ENCODE measurements at regions not wholly inside any gene's neighbourhood (a gene's known extent, or its start where the extent isn't known, plus 50 kb on each side); places are given as distances from the start of the nearest gene placed in this dataset.

DNA sequence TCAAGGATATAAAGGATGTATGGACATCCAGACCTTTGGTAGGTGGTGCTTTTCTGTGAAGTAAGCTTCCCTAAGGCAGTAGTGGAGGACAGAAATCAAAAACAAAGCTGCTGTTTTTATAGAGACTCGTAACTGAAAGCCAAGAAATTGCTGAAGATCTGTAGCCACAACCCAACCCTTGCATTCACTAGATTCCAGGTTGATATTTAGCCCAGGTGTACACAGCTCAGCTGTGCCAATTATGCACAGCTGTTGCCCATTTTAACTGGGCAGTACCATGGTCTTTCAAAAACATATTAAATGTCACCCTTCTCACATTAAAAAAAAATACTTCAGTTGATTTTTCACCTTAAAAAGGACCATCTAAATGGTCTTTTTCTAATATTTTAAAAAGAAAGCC, 75.8 kb downstream of the CNTN3 start:
- TF ChIP-seq, protein P1, sequence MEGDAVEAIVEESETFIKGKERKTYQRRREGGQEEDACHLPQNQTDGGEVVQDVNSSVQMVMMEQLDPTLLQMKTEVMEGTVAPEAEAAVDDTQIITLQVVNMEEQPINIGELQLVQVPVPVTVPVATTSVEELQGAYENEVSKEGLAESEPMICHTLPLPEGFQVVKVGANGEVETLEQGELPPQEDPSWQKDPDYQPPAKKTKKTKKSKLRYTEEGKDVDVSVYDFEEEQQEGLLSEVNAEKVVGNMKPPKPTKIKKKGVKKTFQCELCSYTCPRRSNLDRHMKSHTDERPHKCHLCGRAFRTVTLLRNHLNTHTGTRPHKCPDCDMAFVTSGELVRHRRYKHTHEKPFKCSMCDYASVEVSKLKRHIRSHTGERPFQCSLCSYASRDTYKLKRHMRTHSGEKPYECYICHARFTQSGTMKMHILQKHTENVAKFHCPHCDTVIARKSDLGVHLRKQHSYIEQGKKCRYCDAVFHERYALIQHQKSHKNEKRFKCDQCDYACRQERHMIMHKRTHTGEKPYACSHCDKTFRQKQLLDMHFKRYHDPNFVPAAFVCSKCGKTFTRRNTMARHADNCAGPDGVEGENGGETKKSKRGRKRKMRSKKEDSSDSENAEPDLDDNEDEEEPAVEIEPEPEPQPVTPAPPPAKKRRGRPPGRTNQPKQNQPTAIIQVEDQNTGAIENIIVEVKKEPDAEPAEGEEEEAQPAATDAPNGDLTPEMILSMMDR (IDR thresholded peaks at IDR 0.05; ENCODE audit: low read depth, low read length) = no peak
- TF ChIP-seq, protein P2, sequence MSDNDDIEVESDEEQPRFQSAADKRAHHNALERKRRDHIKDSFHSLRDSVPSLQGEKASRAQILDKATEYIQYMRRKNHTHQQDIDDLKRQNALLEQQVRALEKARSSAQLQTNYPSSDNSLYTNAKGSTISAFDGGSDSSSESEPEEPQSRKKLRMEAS (IDR thresholded peaks at IDR 0.05; ENCODE audit: low read depth, low read length) = no peak
- TF ChIP-seq POLR2A (IDR thresholded peaks at IDR 0.05; ENCODE audit: extremely low read depth, insufficient read length) (no peak), MYC (IDR thresholded peaks at IDR 0.05; ENCODE audit: low read depth, low read length) (no peak)
